Neural cell (in vitro differentiated cells): ENCODE measurements at regions not wholly inside any gene's neighbourhood (a gene's known extent, or its start where the extent isn't known, plus 50 kb on each side); places are given as distances from the start of the nearest gene placed in this dataset.
"Not testable (repeated sequence)": the region's sequence is repeated elsewhere in the genome, so short reads cannot be mapped to it uniquely, and the experiment has no call there.

Source experiments
- H2AFZ ChIP-seq: fragments of 200-600, 300-800 bp; sonication (generic), shearing (Covaris generic); 2 replicates; pipeline ENCODE4 v1.6.0; 2014; ENCODE audit warnings: low read depth, mild to moderate bottlenecking, antibody characterized with exemption, low read length, moderate library complexity
- H3F3A ChIP-seq: fragments of 200-600 bp; shearing (Covaris generic); 2 replicates; pipeline ENCODE4 v1.6.1; 2016; ENCODE audit warnings: mild to moderate bottlenecking, moderate library complexity, mixed read lengths, antibody characterized with exemption, low read length; ENCODE audit not compliant: insufficient read depth, poor library complexity, severe bottlenecking
- H3K27ac ChIP-seq: fragments of 200-600, 300-800 bp; sonication (generic), shearing (Covaris generic); 2 replicates; pipeline ENCODE4 v1.5.1; 2014; ENCODE audit warnings: mild to moderate bottlenecking, low read length, moderate library complexity
- H3K27me3 ChIP-seq: fragments of 300-800, 200-600 bp; sonication (generic), shearing (Covaris generic); 2 replicates; pipeline ENCODE4 v1.6.0; 2014; ENCODE audit warnings: mild to moderate bottlenecking, low read depth, low read length, moderate library complexity; ENCODE audit not compliant: insufficient read depth
- H3K36me3 ChIP-seq: fragments of 300-800, 200-600 bp; sonication (generic), shearing (Covaris generic); 2 replicates; pipeline ENCODE4 v1.5.1; 2014; ENCODE audit warnings: mild to moderate bottlenecking, antibody characterized with exemption, low read length, moderate library complexity; ENCODE audit not compliant: insufficient read depth
- H3K4me2 ChIP-seq: fragments of 300-800, 200-600 bp; sonication (generic), shearing (Covaris generic); 2 replicates; pipeline ENCODE4 v1.6.0; 2014; ENCODE audit warnings: mild to moderate bottlenecking, low read length
- H3K4me3 ChIP-seq: fragments of 300-800, 200-600 bp; sonication (generic), shearing (Covaris generic); 2 replicates; pipeline ENCODE4 v1.5.1; 2014; ENCODE audit warnings: mild to moderate bottlenecking, low read length, moderate library complexity
- H3K79me2 ChIP-seq: fragments of 200-600 bp; shearing (Covaris generic); replicated peaks from 2 replicates; pipeline ENCODE4 v1.6.0; 2014; ENCODE audit warnings: mild to moderate bottlenecking, low read length, moderate library complexity; ENCODE audit not compliant: insufficient read depth
- H3K9ac ChIP-seq: fragments of 300-800, 200-600 bp; sonication (generic), shearing (Covaris generic); 2 replicates; pipeline ENCODE4 v1.6.1; 2016; ENCODE audit warnings: mild to moderate bottlenecking, low read length, mixed read lengths
- H3K9me2 ChIP-seq: fragments of 200-600 bp; shearing (Covaris generic); 2 replicates; pipeline ENCODE4 v1.6.1; 2016; ENCODE audit warnings: mild to moderate bottlenecking, low read length, mixed read lengths; ENCODE audit not compliant: insufficient read depth
- H3K9me3 ChIP-seq: fragments of 200-600, 300-800 bp; sonication (generic), shearing (Covaris generic); 2 replicates; pipeline ENCODE4 v1.6.1; 2016; ENCODE audit warnings: mild to moderate bottlenecking, mixed run types, low read length, moderate library complexity, mixed read lengths
- H4K20me1 ChIP-seq: fragments of 200-600 bp; shearing (Covaris generic); 2 replicates; pipeline ENCODE4 v1.6.1; 2016; ENCODE audit warnings: mild to moderate bottlenecking, mixed run types; ENCODE audit not compliant: insufficient read depth
- EP300 ChIP-seq: fragments of 450-650 bp; conservative IDR thresholded peaks from 2 replicates; pipeline ENCODE4 v1.6.1; 2014; ENCODE audit warnings: antibody characterized with exemption, mild to moderate bottlenecking, moderate library complexity; ENCODE audit not compliant: poor library complexity, severe bottlenecking
- EZH2 ChIP-seq: fragments of 200-600, 300-800 bp; shearing (Covaris generic), sonication (generic); IDR thresholded peaks from 2 replicates; pipeline ENCODE4 v1.6.1; 2014; ENCODE audit warnings: antibody characterized with exemption, low read length, borderline replicate concordance, mild to moderate bottlenecking; ENCODE audit not compliant: insufficient read depth, poor library complexity, severe bottlenecking
- MXI1 ChIP-seq: fragments of 450-650 bp; conservative IDR thresholded peaks from 2 replicates; pipeline ENCODE4 v1.6.1; 2014; ENCODE audit warnings: antibody characterized with exemption, mild to moderate bottlenecking; ENCODE audit not compliant: poor library complexity, severe bottlenecking
- POLR2AphosphoS5 ChIP-seq: IDR thresholded peaks from 2 replicates; pipeline ENCODE4 v1.6.1; 2012
- RAD21 ChIP-seq: fragments of 450-650 bp; conservative IDR thresholded peaks from 2 replicates; pipeline ENCODE4 v1.6.1; 2014; ENCODE audit warnings: antibody characterized with exemption, mild to moderate bottlenecking, moderate library complexity
- SMC3 ChIP-seq: fragments of 450-650 bp; conservative IDR thresholded peaks from 2 replicates; pipeline ENCODE4 v1.6.1; 2014; ENCODE audit warnings: antibody characterized with exemption, mild to moderate bottlenecking, moderate library complexity; ENCODE audit not compliant: poor library complexity
- TAF1 ChIP-seq: IDR thresholded peaks from 2 replicates; pipeline ENCODE4 v1.6.1; 2012; ENCODE audit warnings: low read depth
- small RNA-seq, 3 experiments: library from RNA; depleted of rRNA; stranded (forward); fragments of <200 nt; gene quantifications; one replicate each; pipeline ENCODE3, GENCODE V24; 2012
- TF ChIP-seq, protein P1 (sequence below): IDR thresholded peaks from 2 replicates; pipeline ENCODE4 v1.6.1; 2012; ENCODE audit warnings: borderline replicate concordance
- TF ChIP-seq, protein P2 (sequence below): fragments of 450-650 bp; IDR thresholded peaks from 2 replicates; pipeline ENCODE4 v1.5.1; 2014; ENCODE audit warnings: antibody characterized with exemption, mild to moderate bottlenecking, moderate library complexity; ENCODE audit not compliant: poor library complexity, severe bottlenecking

DNA sequence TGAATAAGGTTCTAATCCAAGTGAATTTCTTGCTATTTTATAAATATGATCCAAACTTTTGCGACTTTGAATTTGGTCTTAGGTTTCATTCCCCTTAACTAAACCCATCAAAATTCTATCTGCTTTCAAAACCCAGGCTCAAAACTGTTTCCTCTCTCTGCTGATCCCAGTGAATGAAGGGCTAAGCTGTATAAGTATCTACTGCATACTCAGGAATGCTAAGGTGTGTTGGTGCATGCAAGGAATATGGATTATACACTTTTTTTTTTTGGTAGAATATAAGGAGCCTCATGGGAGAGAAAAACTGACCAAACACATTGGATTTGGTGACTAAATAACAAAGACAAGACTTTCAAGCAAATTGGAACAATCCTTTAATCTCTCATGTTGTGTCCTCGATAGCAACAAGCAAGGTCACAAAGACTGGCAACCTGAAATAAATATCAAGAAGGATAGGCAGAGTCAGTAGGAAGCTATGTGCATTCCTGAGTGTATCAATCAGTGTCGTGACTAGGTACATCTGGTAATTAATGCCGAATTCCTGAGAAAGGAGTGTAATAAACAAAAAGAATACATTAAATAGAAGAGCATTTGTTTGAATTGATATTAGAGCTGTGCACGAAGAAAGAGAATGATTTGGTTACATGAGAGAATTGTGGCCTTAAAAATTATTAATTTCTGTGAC is 74.3 kb upstream of the KCTD8 start:
- no peak overlapping the region for H3K27ac ChIP-seq
- H3K9me2 ChIP-seq, result no peaks in the 10 kb centered on the region
- no peaks in the 10 kb centered on the region for H3K36me3 ChIP-seq
- H3K9me3 ChIP-seq, result no peaks in the 10 kb centered on the region
- no peak for TF ChIP-seq EZH2
- no peak for TF ChIP-seq POLR2AphosphoS5
- TF ChIP-seq, protein P1, sequence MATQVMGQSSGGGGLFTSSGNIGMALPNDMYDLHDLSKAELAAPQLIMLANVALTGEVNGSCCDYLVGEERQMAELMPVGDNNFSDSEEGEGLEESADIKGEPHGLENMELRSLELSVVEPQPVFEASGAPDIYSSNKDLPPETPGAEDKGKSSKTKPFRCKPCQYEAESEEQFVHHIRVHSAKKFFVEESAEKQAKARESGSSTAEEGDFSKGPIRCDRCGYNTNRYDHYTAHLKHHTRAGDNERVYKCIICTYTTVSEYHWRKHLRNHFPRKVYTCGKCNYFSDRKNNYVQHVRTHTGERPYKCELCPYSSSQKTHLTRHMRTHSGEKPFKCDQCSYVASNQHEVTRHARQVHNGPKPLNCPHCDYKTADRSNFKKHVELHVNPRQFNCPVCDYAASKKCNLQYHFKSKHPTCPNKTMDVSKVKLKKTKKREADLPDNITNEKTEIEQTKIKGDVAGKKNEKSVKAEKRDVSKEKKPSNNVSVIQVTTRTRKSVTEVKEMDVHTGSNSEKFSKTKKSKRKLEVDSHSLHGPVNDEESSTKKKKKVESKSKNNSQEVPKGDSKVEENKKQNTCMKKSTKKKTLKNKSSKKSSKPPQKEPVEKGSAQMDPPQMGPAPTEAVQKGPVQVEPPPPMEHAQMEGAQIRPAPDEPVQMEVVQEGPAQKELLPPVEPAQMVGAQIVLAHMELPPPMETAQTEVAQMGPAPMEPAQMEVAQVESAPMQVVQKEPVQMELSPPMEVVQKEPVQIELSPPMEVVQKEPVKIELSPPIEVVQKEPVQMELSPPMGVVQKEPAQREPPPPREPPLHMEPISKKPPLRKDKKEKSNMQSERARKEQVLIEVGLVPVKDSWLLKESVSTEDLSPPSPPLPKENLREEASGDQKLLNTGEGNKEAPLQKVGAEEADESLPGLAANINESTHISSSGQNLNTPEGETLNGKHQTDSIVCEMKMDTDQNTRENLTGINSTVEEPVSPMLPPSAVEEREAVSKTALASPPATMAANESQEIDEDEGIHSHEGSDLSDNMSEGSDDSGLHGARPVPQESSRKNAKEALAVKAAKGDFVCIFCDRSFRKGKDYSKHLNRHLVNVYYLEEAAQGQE, result no peak
- TF ChIP-seq MXI1, result no peak
- TF ChIP-seq RAD21, result no peak
- no peak for TF ChIP-seq EP300
- TF ChIP-seq TAF1, result no peak
- no peak for TF ChIP-seq SMC3
- TF ChIP-seq, protein P2, sequence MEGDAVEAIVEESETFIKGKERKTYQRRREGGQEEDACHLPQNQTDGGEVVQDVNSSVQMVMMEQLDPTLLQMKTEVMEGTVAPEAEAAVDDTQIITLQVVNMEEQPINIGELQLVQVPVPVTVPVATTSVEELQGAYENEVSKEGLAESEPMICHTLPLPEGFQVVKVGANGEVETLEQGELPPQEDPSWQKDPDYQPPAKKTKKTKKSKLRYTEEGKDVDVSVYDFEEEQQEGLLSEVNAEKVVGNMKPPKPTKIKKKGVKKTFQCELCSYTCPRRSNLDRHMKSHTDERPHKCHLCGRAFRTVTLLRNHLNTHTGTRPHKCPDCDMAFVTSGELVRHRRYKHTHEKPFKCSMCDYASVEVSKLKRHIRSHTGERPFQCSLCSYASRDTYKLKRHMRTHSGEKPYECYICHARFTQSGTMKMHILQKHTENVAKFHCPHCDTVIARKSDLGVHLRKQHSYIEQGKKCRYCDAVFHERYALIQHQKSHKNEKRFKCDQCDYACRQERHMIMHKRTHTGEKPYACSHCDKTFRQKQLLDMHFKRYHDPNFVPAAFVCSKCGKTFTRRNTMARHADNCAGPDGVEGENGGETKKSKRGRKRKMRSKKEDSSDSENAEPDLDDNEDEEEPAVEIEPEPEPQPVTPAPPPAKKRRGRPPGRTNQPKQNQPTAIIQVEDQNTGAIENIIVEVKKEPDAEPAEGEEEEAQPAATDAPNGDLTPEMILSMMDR, result no peak
- H3K79me2 ChIP-seq, result no peaks in the 10 kb centered on the region
- H2AFZ ChIP-seq, result no peak overlapping the region
- no peaks in the 10 kb centered on the region for H4K20me1 ChIP-seq
- no peak overlapping the region for H3K4me2 ChIP-seq
- no peaks in the 10 kb centered on the region for H3F3A ChIP-seq
- no peak overlapping the region for H3K9ac ChIP-seq
- H3K4me3 ChIP-seq, result no peak overlapping the region
- no peaks in the 10 kb centered on the region for H3K27me3 ChIP-seq

DNA sequence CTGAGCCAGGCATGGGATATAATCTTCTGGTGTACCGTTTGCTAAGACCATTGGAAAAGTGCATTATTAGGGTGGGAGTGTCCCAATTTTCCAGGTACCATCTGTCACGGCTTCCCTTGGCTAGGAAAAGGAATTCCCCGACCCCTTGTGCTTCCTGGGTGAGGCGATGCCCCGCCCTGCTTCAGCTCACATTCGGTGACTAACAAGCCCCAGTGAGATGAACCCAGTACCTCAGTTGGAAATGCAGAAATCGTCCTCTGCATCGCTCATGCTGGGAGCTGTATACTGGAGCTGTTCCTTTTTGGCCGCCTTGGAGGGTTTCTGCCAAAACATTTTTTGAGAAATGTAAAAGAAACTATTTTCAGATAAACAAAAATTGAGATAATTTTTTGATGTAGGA is 53.6 kb upstream of the KCTD8 start:
- H3K27me3 ChIP-seq, H3K9me2 ChIP-seq, H3K4me2 ChIP-seq, H3K27ac ChIP-seq, H3K9ac ChIP-seq, H3K9me3 ChIP-seq, H3F3A ChIP-seq, H3K79me2 ChIP-seq, H3K36me3 ChIP-seq, H3K4me3 ChIP-seq, H4K20me1 ChIP-seq, H2AFZ ChIP-seq: not testable (repeated sequence)

Small RNA genes lying in the stretch of these regions (small RNA-seq; reads per million reads assigned to genes)
- 0 reads per million in 3 experiments for gene AC093852.1
